CD4-positive, alpha-beta T cell treated with Interleukin-6 for 4 hours (primary cell): ENCODE measurements at regions not wholly inside any gene's neighbourhood (a gene's known extent, or its start where the extent isn't known, plus 50 kb on each side); places are given as distances from the start of the nearest gene placed in this dataset.
A peak's percentile ranks its signal among the peaks of the same experiment; 100 is the strongest.

ENCODE experiments used
- DNase-seq: peaks from one replicate; pipeline ENCODE4 v3.0.0-alpha.2; 2020; ENCODE audit warnings: mixed read lengths

GRCh38 chr20:20824924-20825584, 112.6 kb upstream of the RALGAPA2 start:
- DNase-seq = peak; percentile 54

- DNase-seq = no peak
These were observed 111.0 kb upstream of the RALGAPA2 start for GRCh38 chr20:20823476-20823881.

GRCh38 chr20:20821484-20822260, 109.2 kb upstream of the RALGAPA2 start:
- no peak for DNase-seq

GRCh38 chr20:20820785-20821483, 108.5 kb upstream of the RALGAPA2 start:
- DNase-seq = no peak

GRCh38 chr20:20820104-20820503, 107.7 kb upstream of the RALGAPA2 start:
- no peak for DNase-seq

- no peak for DNase-seq
These were observed 104.7 kb upstream of the RALGAPA2 start for GRCh38 chr20:20816969-20817755.

GRCh38 chr20:20815711-20816455, 103.4 kb upstream of the RALGAPA2 start:
- no peak for DNase-seq

- DNase-seq = no peak
These were observed 102.2 kb upstream of the RALGAPA2 start for GRCh38 chr20:20814685-20815084.

- no peak for DNase-seq
These were observed 99.7 kb upstream of the RALGAPA2 start for GRCh38 chr20:20812136-20812535.

- DNase-seq = no peak
These were observed 95.6 kb upstream of the RALGAPA2 start for GRCh38 chr20:20808016-20808415.

- DNase-seq = no peak
These were observed 94.0 kb upstream of the RALGAPA2 start for GRCh38 chr20:20806121-20807095.

- no peak for DNase-seq
These were observed 90.6 kb upstream of the RALGAPA2 start for GRCh38 chr20:20803011-20803410.

- no peak for DNase-seq
These were observed 89.9 kb upstream of the RALGAPA2 start for GRCh38 chr20:20802328-20802727.

- no peak for DNase-seq
These were observed 87.4 kb upstream of the RALGAPA2 start for GRCh38 chr20:20799716-20800312.

GRCh38 chr20:20797521-20798310, 85.3 kb upstream of the RALGAPA2 start:
- no peak for DNase-seq

GRCh38 chr20:20796766-20797440, 84.5 kb upstream of the RALGAPA2 start:
- no peak for DNase-seq

- DNase-seq = no peak
These were observed 83.3 kb upstream of the RALGAPA2 start for GRCh38 chr20:20795721-20796120.

- no peak for DNase-seq
These were observed 82.7 kb upstream of the RALGAPA2 start for GRCh38 chr20:20795119-20795518.

- DNase-seq = no peak
These were observed 81.1 kb upstream of the RALGAPA2 start for GRCh38 chr20:20793591-20793990.
